GM12801 (cell line): ENCODE measurements at regions not wholly inside any gene's neighbourhood (a gene's known extent, or its start where the extent isn't known, plus 50 kb on each side); places are given as distances from the start of the nearest gene placed in this dataset.

Experiments
- TF ChIP-seq, protein P1 (sequence below): IDR thresholded peaks from one replicate; pipeline ENCODE4 v1.5.1; 2011; ENCODE audit warnings: control low read depth; ENCODE audit not compliant: insufficient read length; ENCODE audit errors: extremely low read depth

- TF ChIP-seq, protein P1, sequence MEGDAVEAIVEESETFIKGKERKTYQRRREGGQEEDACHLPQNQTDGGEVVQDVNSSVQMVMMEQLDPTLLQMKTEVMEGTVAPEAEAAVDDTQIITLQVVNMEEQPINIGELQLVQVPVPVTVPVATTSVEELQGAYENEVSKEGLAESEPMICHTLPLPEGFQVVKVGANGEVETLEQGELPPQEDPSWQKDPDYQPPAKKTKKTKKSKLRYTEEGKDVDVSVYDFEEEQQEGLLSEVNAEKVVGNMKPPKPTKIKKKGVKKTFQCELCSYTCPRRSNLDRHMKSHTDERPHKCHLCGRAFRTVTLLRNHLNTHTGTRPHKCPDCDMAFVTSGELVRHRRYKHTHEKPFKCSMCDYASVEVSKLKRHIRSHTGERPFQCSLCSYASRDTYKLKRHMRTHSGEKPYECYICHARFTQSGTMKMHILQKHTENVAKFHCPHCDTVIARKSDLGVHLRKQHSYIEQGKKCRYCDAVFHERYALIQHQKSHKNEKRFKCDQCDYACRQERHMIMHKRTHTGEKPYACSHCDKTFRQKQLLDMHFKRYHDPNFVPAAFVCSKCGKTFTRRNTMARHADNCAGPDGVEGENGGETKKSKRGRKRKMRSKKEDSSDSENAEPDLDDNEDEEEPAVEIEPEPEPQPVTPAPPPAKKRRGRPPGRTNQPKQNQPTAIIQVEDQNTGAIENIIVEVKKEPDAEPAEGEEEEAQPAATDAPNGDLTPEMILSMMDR, result no peak
Measured at GRCh38 chr1:55580845-55581332, 365.7 kb upstream of the USP24 start.

- TF ChIP-seq, protein P1, result no peak
Measured at GRCh38 chr1:55579332-55580001, 364.3 kb upstream of the USP24 start.

- TF ChIP-seq, protein P1, result no peak
Measured at GRCh38 chr1:55578646-55579045, 363.5 kb upstream of the USP24 start.

DNA sequence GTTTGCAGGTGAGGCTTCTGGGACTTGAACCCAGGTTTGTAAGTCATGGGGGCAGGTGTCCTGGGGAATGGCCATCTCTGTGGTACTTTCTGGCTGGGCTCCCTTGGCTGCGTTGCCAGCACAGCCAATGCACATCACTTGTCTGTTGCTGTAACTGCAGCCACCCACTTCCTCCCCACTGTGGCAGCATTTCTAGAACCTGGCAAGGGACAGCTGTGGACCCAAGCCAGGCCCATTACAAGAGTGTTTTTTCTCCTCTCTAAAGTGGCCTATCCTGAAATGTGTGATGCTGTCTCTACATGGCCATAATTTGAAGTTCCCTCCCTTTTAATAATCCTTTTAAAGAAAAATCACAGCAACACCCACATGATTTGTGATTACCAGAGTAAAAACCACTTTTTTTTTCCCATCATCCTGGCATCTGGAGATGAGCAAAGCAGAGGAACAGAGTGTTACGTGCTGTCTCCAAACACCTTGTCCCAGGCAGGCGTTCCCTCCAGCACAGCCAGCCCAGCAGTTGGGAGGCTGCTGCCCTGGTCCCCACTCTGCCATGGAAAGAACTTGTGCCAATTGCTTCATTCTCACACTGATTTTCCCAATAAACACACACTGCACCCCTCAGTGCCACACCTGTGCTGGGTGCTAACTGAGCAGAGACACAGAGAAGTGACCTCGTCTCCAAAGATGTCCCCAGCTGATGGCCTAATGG is 360.6 kb upstream of the USP24 start:
- TF ChIP-seq, protein P1, result no peak

DNA sequence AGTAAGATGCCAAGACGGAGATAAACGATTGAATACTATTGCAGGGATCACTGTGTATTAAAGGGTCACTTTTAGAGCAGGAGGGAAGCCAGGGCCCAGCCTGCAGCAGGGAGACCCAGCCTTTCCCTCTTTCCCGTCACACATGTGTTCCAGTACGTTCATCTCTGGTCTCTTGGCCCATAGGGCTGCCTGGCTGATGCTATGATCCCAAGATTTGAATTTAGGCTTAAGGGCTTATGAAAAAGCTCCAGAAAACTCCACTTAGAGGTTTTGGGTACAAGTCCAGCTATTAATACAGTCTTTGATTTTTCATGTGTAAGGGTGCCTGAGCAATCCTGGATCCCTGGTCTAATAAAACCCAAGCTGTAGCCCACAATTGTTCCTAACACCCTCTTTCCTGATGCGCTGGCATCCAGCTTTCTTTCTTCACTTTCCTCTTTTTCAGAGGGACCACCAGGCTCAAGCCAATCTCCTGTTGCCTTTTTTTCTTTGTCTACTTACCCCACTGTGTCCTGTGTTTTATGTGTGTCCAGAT is 359.6 kb upstream of the USP24 start:
- TF ChIP-seq, protein P1, result no peak

- TF ChIP-seq, protein P1, result no peak
Measured at GRCh38 chr1:55572878-55573734, 357.9 kb upstream of the USP24 start.

DNA sequence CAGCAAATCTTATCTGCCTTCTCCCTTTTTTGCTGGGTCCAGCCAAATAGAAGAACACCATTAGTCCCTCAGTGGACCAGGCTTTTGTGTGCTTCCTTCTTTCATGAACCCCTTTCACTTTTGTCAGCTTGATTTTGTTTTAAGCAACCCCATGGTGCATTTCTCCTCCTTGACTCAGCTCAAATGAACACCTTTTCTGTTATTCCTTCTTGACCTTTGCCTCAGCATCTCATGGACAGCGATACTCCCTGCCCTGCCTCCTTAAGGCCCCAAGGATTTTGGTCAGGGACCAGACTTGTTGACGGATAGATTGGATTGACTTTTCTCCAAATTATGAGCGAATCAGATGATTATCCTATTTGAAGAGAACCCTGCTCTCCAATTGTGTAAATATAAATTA is 356.6 kb upstream of the USP24 start:
- TF ChIP-seq, protein P1, result no peak
